OCI-LY3 (cell line): ENCODE measurements at regions not wholly inside any gene's neighbourhood (a gene's known extent, or its start where the extent isn't known, plus 50 kb on each side); places are given as distances from the start of the nearest gene placed in this dataset.

Experiments
- H2AFZ ChIP-seq: fragments of 200-600, 300-600 bp; shearing (Covaris generic); 2 replicates; pipeline ENCODE4 v1.6.0; 2014; ENCODE audit warnings: antibody characterized with exemption, low read depth, low read length
- H3K27ac ChIP-seq: fragments of 200-600, 300-600 bp; sonication (generic); 2 replicates; pipeline ENCODE4 v1.5.1; 2014; ENCODE audit warnings: mild to moderate bottlenecking, low read length, moderate library complexity, mixed read lengths
- H3K27me3 ChIP-seq: fragments of 200-600, 300-600 bp; sonication (generic); 2 replicates; pipeline ENCODE4 v1.6.1; 2014; ENCODE audit warnings: low read depth, low read length, mixed read lengths
- H3K36me3 ChIP-seq: fragments of 200-600, 300-600 bp; sonication (generic); replicated peaks from 2 replicates; pipeline ENCODE3; 2014; ENCODE audit warnings: low read depth, low read length, mixed read lengths
- H3K4me1 ChIP-seq: fragments of 300-600, 200-600 bp; sonication (generic); 2 replicates; pipeline ENCODE4 v1.6.1; 2014; ENCODE audit warnings: low read length, mixed read lengths
- H3K4me2 ChIP-seq: fragments of 200-600, 300-600 bp; sonication (generic); 2 replicates; pipeline ENCODE4 v1.6.1; 2014; ENCODE audit warnings: low read length, mixed read lengths
- H3K4me3 ChIP-seq: fragments of 300-600, 200-600 bp; sonication (generic); 2 replicates; pipeline ENCODE4 v1.5.1; 2014; ENCODE audit warnings: antibody characterized with exemption, mild to moderate bottlenecking, low read length, moderate library complexity
- H3K79me2 ChIP-seq: fragments of 300-600, 200-600 bp; shearing (Covaris generic); 2 replicates; pipeline ENCODE4 v1.6.1; 2014; ENCODE audit warnings: mild to moderate bottlenecking, low read length, mixed read lengths
- H3K9ac ChIP-seq: fragments of 300-600, 200-600 bp; shearing (Covaris generic); 2 replicates; pipeline ENCODE4 v1.6.0; 2014; ENCODE audit warnings: mild to moderate bottlenecking, low read length, moderate library complexity
- H3K9me3 ChIP-seq: fragments of 200-600, 300-600 bp; shearing (Covaris generic); 2 replicates; pipeline ENCODE4 v1.6.1; 2014; ENCODE audit warnings: low read length, mixed read lengths; ENCODE audit not compliant: insufficient read depth
- H4K20me1 ChIP-seq: fragments of 200-600, 300-600 bp; sonication (generic); 2 replicates; pipeline ENCODE4 v1.6.1; 2016; ENCODE audit warnings: low read length, mixed read lengths; ENCODE audit not compliant: insufficient read depth
- CTCF ChIP-seq: fragments of 200-600, 300-600 bp; sonication (generic); IDR thresholded peaks from 2 replicates; pipeline ENCODE4 v1.5.1; 2014; ENCODE audit warnings: antibody characterized with exemption, low read length, low read depth
- EZH2phosphoT487 ChIP-seq: fragments of 200-600 bp; shearing (Covaris generic); IDR thresholded peaks from 2 replicates; pipeline ENCODE4 v1.6.1; 2018; ENCODE audit warnings: antibody characterized with exemption, mixed run types, low read depth

- H3K27ac ChIP-seq = no peak overlapping the region
- no peak overlapping the region for H3K9ac ChIP-seq
- H3K4me2 ChIP-seq = no peak overlapping the region
- no peaks in the 10 kb centered on the region for H3K36me3 ChIP-seq
- H3K79me2 ChIP-seq = no peaks in the 10 kb centered on the region
- no peaks in the 10 kb centered on the region for H3K4me1 ChIP-seq
- H4K20me1 ChIP-seq = no peaks in the 10 kb centered on the region
- no peaks in the 10 kb centered on the region; the same call in 1 of the 2 replicates for H3K9me3 ChIP-seq
- no peak overlapping the region for H2AFZ ChIP-seq
- TF ChIP-seq CTCF (no peak), EZH2phosphoT487 (no peak)
- H3K27me3 ChIP-seq = no peaks in the 10 kb centered on the region
- no peak overlapping the region for H3K4me3 ChIP-seq
Observed at GRCh38 chr3:25145176-25145575, 282.9 kb upstream of the RARB start.

- no peaks in the 10 kb centered on the region for H3K27me3 ChIP-seq
- no peak overlapping the region for H3K27ac ChIP-seq
- H3K4me1 ChIP-seq = no peaks in the 10 kb centered on the region
- TF ChIP-seq CTCF (no peak), EZH2phosphoT487 (no peak)
- no peak overlapping the region for H3K9ac ChIP-seq
- no peak overlapping the region for H2AFZ ChIP-seq
- H3K4me2 ChIP-seq = no peak overlapping the region
- H3K79me2 ChIP-seq = no peaks in the 10 kb centered on the region
- no peaks in the 10 kb centered on the region for H4K20me1 ChIP-seq
- H3K9me3 ChIP-seq = no peaks in the 10 kb centered on the region; the same call in 1 of the 2 replicates
- H3K4me3 ChIP-seq = no peak overlapping the region
- H3K36me3 ChIP-seq = no peaks in the 10 kb centered on the region
Observed at GRCh38 chr3:25150199-25150598, 277.9 kb upstream of the RARB start.

GRCh38 chr3:25151281-25151902 lies 276.7 kb upstream of the RARB start:
- Histone ChIP-seq H3K4me1 (no peaks in the 10 kb centered on the region), H4K20me1 (no peaks in the 10 kb centered on the region), H3K4me2 (no peak overlapping the region), H3K9ac (no peak overlapping the region), H3K27me3 (no peaks in the 10 kb centered on the region), H3K9me3 (no peaks in the 10 kb centered on the region; the same call in 1 of the 2 replicates), H3K79me2 (no peaks in the 10 kb centered on the region), H2AFZ (no peak overlapping the region), H3K27ac (no peak overlapping the region), H3K4me3 (no peak overlapping the region), H3K36me3 (no peaks in the 10 kb centered on the region)
- TF ChIP-seq CTCF (no peak), EZH2phosphoT487 (no peak)

GRCh38 chr3:25151903-25152295 lies 276.2 kb upstream of the RARB start:
- H3K27me3 ChIP-seq = no peaks in the 10 kb centered on the region
- H3K9ac ChIP-seq = no peak overlapping the region
- no peaks in the 10 kb centered on the region for H3K79me2 ChIP-seq
- H3K9me3 ChIP-seq = no peaks in the 10 kb centered on the region; the same call in 1 of the 2 replicates
- H3K4me1 ChIP-seq = no peaks in the 10 kb centered on the region
- H4K20me1 ChIP-seq = no peaks in the 10 kb centered on the region
- no peak overlapping the region for H3K27ac ChIP-seq
- no peaks in the 10 kb centered on the region for H3K36me3 ChIP-seq
- TF ChIP-seq EZH2phosphoT487 = no peak
- TF ChIP-seq CTCF = no peak
- no peak overlapping the region for H3K4me2 ChIP-seq
- H3K4me3 ChIP-seq = no peak overlapping the region
- no peak overlapping the region for H2AFZ ChIP-seq
